ENCODE measurements at regions not wholly inside any gene's neighbourhood (a gene's known extent, or its start where the extent isn't known, plus 50 kb on each side); places are given as distances from the start of the nearest gene placed in this dataset.

DNA sequence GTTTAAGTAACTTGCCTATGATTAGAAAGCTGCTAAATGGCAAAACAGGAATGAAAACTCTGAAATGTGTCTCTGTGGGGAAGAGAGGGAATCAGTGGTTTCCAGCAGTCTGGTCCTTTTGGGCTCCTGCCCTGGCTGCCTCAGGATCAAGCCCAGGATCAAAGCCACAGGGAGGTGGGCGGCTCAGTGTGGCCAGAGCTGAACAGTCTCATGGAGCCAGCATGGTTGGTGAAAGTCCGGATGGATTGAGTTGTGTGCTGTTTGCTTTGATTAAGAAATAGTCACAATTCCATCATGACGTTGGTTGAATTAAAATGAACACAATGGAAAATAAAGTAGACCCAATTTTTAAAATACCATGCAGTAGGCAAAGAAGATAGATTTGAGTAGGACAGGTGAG is 344.2 kb downstream of the LPIN1 start:
- no peak for DNase-seq

DNA sequence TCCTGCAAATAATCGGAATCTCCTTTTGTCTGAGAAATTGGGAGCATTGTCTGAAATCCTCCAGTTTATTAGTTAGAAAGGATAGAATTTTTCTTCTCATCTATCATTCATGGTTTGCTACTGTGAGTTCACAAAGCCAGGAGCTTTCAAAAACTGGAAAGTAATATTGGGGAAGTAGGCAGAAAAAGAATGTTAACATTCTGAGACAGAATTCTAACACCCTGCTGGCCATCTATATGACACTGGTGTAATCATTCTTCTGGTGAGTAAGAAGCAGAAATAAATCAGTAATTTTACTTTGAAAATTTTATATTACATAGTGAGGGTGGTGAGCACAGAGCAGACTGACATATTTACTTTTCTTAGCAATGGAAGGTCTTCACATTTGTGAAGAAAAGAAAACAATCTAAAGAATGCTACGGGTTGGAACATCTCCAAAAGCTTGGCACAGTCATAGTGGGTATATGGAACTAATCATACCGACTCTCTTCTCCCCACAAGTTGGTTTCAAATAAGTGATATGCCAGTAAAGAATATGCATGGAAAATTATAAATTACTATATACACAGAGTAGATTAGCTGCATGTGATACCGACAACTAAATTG is 344.9 kb downstream of the LPIN1 start:
- DNase-seq: no peak

DNA sequence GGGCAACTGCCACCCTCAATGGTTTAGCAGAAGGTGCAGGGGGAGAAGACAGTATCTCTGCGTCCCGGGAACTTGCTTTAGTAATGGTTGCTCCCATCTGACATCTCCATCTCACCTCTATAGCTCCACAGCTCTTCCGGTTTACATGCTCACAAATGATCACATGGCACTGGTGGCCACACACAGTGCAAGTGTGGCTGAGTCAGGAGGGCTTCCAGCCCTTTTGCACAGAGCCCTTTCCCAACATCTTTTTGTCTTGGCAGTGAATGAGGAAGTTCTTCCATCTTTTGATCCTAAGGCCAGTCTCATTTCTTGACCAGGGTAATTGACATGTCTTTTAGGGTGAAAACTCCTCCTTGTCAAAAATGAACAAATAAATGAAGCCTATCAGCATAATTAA is 347.7 kb downstream of the LPIN1 start:
- no peak for DNase-seq

DNA sequence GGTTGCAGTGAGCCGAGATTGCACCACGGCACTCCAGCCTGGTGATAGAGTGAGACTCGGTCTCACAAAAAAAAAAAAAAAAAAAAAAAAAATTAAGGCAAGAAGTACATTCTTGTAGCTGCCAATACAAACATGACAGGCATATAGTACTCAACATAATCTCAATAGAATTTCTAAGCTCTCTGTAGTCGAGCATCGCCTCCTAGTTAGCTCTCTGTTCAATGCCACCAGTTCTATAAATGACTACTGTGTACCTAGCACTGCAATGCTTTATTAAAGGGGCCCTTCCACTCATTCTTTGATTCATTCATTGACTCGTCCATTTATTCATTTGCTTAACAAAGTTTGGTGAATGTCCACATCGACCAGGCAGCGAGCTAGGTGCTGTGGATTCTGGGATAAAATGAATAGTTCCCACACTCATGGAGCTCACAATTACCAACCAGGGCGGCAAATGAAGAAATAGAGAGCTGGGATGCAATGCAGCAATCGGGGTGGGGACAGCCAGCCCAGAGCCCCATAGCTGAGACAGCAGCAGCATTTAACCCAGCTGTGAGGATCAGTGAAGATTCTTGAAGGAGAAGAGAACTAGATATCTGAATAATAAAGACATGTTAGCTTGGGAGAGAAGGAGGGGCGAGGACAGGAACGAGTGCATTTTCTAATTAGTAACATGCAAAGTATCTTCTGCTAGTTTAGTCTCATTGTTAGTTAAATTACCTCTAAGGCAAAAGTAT is 349.8 kb downstream of the LPIN1 start:
- DNase-seq: no peak

DNA sequence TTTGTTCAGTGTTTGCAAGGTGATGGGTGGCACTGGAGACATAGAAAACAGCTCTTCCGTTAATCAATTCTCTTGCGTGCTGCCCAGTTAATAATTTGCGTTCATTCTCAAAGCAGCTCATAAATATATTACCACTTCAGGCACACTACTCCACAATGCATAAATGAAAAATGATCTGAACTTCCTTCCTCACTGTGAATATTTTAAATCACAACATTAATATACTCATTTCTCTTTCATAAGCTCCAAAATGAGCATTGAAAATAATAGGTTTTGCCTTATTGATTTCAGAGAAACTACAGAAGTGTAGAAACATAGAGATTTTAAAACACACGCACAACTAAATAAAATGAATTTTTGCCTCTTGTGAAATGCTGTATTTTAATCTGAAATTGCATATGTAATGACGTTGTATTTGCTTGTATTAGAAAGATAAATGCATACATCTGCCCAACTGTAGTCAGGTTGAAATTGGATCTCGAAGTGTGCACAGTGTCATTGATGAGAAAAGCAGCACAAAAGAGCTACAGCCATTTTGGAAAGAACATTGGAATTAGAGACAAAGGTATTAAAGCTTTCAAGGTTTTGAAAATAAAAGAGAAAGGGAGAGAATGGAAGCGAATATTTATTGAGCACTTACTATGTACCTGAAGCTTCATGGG is 350.5 kb downstream of the LPIN1 start:
- no peak for DNase-seq

DNA sequence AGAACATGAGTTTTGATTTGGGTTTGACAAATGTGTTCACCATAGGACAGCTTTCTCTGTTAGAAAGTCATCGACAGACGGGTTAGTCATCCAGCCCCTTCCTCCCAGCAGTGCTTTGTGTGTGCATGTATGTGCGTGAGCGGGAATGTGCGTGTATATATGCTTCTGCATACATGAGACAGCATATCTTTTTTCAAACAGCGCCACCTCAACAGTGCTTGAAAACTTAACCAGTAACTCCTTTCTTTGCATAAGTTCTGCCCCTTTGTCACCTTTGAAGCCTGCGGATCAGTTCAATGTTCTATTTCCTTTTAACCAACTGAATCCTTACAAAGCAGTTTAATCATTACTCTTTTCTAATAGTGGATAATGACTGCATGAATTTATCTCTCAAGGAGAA is 351.4 kb downstream of the LPIN1 start:
- no peak for DNase-seq

DNA sequence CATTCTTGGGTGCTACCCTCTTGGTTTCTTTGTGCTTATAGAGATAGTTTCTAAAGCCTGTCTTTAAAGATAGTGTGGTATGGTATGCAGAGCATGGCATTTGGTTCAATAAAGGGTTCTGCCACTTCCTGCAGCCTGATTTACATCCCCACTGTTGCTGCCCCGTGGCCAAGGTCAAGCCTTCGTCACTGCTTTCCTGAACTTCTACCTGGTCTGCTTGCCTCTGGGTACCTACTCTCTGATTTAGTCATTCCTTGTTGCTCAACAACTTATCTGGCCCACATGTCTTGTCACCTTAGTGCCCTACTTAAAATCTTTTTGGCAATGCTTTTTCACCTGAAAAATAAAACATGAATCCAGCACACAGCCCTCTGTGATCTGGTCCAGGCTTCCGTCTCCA is 352.9 kb downstream of the LPIN1 start:
- DNase-seq: no peak

DNA sequence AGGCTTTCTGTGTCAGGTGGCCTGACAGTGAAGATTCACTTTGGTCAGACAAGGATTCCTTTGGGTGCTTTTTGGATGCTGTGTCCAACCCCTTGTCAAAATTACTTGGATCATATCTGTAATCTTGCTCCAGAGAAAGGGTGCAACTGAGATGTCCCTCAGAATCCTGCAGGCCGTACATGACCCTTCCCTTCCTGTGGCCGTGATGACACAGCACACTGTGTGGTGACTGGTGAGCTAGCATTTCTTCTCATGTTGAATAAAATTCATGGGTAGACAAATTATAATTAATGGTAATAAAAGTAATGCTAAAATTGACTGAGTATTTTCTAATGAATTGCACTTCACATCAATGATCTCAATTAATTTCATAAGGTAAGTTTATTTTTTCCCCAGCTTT is 356.2 kb downstream of the LPIN1 start:
- no peak for DNase-seq

DNA sequence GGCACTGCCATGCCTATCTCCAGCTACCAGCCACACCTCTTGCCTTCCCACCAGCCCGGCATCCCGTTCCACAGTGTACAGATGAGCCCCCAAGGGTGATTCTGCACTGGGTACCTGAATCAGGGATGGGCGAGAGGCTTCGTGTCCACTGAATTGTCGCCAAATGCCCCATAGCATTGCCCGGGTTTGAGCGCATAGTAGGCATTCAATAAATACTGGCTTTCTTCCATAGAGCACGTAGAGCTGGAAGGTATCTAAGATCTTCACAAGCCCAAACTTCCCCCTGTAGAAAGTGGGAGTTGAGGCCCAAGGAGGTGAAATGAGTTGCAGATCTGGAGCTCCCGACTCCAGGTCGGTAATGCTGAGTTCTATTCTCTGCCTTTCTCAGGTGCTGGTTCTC is 358.7 kb downstream of the LPIN1 start:
- no peak for DNase-seq

DNA sequence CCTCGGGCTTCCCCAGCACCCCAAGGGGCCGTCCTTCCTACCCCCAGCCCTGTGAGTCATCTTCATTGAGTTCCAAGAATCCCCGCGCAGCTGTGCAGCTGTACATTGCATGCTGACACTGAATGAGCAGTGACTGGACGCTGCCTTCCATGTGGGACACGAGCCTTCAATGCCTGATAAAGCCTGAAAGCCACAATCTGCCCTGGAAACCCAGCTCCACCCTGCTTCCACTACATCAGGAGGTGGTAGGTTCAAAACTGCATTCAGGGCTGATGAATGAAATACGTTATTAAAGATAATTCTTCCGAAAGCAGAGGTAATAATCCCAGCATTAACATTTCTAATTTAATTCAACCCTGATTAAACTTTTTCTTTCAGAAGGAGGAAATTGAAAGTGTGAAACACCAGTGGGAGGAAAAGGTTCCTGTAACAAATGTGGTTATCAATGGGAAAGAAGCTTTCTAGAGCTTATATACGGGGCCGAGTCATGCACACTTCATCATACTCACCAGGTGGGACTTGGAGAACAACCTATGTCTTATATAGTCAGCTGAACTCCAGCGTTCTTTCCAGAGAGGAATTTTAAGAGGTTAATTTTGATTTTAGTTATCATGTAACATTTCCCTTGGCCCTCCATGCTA is 360.1 kb downstream of the LPIN1 start:
- DNase-seq: peak in 1 of 2 experiments; percentile 7

DNA sequence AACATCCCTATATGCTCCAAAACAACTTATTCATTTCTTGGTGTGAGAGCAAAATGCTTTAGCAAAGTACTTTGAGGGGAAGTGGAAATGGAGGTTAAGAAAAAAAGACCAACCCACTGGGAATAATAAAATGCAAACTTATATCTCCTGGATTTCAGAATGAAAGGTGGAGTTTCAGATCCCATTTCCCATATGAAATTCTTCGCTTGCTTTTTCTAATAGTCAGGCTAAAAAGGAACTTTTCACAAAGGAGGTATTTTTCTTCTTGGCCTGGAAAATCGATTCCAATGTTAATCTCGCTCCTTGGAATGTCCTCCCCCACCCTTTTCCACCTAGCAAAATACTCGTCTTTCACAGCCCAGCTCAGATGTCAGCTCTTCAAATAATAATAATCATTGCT is 360.9 kb downstream of the LPIN1 start:
- DNase-seq: no peak

DNA sequence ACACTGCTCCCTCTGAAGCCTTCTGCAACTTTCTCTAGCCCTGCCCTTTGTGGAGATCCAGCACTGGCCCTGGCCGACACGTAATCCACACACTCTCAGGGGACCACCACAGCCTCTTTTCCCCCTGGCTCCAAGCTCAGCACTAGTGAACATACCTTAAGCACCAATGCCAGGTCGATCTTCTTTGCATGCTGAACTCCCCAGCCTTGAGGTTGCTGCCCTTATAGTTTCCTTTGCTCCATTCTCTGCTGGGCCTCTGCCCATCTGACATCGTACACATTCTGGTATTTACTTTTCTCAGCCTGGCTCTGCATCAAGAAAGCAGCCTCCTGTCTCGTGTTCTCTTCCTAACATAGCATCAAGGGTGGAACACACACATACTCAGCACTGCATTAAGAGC is 361.5 kb downstream of the LPIN1 start:
- DNase-seq: peak; percentile 14 to 17

DNA sequence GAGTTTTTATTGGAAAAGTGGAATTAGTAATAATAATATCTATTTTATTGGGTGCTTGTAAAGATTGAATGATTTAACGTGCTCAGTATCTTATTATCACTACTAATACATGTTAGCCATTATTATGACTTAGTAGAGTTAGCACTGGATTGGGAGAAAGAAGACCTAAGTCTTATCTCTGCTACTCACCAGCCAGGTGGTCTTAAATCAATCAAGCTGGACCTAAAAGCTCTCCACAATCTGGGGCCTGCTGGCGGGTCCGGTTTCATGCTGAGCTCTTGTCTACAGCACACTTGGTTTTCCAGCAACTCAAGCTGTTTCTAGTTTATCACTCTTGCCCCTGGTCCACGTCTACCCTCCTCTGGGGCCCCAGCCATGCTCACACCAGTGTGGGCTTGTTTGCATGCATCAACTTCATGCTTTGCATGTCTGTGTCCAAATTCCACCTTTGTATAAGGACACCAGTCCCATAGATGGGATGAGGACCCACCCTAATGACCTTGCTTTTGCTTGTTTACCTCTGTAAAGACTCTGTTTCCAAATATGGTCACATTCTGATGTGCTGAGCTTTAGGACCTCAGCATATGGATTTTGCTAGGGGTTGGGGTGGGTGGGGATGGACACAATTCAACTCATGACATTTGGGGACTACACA is 363.1 kb downstream of the LPIN1 start:
- no peak for DNase-seq

DNA sequence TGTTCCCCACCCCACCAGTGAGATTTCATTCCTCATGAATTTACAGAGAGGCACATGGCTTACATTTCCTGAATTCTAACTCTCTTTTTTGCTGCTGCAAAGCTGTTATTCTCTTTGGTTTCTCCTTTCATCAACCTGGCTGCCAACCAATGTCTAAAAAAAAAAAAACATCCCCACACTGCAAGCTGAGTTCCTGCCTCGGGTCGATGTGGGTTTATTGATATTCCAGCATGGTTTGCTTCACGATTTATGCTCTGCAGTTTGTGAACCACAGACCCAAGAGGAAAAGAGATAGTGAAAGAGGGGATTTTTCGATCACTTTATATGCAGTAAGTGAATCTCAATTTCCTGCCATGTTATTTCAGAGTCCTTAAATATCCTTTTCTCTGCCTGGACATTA is 363.6 kb downstream of the LPIN1 start:
- DNase-seq: no peak

DNA sequence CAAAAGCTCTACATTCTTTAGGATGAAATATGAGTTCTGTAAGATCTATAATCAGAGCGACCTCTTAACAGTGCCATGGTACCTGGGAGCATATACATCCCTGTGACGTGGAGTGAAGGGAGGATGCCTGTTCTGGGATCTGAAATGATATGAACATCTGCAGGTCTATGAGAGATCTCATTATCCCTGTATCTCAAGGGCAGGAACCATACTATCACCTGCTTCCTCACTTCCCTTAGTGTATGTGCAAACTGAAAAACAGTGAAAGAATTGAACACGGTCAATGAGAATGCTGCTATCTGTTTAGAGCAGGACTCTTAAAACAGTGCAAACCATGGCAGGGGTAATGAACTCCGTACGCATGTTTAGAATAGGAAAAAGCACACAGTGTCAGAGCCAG is 364.0 kb downstream of the LPIN1 start:
- DNase-seq: peak in 1 of 2 experiments; percentile 12

DNA sequence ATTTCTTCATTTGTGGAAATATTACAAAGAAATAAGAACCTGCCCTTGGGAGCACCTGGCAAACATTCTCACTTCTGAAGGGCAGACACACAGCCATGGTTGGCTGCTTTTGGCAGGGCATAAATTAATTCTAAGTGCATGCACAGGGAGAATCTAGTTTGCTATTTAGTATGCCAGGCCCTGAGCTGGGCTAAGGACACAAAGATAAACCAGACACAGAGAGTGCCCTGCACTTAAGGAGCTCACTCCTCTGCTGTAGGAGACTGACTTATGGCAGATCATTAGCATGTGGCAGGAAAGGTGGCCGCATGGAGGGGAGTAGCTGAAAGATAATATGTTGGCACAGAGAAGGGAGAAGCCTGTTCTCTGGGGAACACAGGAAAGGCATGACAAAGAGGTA is 367.0 kb downstream of the LPIN1 start:
- no peak for DNase-seq

DNA sequence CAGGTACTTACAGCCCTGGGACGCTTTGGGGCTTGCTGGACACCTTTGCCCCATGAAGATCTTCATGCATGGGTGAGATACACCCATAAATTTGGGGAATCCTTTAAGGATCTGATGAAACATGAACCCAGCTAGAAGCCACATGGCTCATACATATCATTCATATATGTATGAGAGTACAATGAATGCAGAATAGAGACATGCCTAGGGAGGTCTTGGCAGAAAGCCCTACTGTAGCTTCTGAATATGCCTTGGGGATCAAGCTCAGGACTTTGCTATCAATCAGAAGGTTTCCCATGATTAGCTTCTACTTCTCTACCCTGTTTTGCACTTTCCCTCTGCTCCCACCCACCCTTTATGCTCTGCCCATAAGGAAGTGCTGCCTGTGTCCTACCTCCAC is 368.4 kb downstream of the LPIN1 start:
- DNase-seq: no peak

DNA sequence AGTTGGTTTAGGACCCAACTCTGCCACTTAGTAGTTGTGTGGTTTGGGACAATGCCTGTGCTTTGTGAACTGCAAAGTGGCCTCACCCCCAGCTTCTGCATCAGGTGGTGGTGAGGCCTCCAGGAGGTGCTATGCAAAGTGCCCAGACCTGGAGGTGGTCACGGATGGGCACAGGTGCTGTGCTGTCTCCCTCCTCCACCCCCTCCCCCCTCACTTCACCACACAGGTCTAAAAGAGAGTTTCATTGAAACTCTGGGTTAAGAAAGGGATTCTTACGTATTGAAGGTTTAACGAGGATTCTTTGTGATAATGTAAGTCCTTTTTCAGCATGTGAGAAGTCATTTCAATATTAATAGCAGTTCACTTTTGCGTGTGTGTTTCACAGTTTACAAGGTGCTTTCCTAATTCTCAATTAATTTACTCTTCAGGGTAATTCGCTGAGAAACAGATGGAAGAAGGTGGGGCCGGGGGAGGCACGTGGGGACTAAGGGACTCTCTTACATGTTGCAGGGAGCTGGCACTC is 369.9 kb downstream of the LPIN1 start:
- DNase-seq: no peak

DNA sequence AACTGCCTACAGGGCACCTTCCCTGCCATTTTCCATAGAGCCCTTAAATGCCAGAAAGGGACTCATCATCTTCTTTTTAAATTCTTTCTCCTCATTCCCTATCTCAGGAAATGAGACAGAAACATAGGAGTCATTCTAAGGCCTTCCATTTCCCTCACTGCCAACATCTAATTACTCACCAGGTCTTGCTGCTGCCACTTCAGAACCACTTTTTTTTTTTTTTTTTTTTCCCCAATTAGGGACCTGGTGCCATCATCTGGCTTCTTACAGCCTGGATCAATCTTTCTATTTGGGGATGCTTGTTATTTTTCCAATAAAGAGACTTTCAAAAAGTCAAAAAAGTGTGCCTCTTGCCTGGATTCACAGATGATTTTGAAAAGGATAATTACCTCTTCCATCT is 373.4 kb downstream of the LPIN1 start:
- no peak for DNase-seq

DNA sequence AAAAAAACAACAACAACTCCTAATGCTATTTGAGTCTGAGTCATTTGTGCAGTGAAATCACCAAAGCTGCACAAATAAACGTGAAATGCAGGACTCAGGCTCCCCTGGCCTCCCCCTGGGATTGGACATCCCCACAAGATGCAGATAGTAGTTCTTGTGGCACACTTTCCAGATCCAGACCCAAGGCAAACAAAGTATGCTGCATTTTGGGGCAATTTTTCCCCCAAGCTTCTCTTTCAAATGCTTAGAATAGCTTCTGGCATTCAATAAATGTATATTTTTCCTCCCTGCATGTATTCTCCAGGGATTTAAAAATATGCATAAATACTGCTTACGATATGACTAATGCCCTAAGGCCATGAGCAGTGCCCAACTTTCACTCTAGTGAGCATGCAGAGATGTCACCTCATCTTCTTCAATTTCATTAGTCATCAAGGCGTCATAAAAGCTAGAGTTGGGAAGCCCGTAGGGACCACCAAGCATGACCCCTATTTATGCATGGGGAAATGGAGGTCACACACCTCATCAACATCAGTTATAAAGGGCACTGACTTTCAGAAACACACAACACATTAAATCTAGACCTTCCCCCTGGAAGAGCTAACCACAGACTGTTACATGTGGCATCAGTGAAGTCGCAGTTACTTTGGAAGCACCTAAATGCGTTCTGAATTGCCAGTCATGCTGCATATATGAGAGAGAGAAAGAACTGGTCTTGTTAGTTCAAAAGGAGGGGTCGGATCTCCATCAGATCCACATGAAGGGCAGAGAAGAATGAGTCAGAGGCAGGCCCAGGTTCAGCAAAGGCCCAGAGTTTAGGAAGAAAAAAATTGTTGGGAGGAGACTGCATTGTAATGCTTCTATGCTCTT is 374.1 kb downstream of the LPIN1 start:
- no peak for DNase-seq

DNA sequence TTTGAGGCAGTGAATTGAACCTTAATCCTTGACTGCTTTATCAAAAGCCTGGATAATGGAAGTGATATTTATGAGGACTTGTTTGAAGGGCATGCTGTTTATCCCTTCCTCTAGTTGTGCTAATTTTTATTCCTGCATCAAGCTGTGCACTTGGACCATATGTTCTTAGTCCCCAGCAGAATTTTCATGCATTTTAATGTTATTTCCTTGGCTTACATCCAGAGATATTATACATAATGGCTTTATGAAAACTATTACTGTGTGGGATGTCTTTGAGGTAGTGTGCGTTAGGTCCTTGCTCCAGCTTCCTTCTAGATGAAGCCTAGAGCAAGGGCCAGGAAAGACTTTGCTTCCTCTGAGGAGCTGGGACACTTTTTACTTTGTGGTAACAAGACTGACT is 378.4 kb downstream of the LPIN1 start:
- no peak for DNase-seq

DNA sequence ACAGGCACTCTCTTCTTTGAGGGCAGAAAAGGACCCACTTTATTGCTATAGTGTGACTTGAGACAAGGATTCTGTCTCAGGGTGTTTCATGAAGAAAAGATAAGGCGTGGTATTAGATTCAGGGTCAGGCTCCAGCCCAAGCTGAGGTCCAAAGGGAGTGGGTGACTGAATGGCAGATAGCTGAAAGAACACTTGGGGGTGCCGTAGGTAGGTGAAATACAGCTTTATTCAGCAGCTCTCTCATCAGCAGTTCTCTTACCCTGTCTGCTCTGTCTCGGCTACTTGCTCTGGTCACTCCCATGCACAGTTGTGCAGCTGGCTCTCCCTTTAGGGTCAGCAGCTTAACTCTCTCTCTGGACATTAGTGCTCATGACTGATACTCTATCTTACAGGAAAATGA is 379.9 kb downstream of the LPIN1 start:
- DNase-seq: no peak
